ENCODE measurements at regions not wholly inside any gene's neighbourhood (a gene's known extent, or its start where the extent isn't known, plus 50 kb on each side); places are given as distances from the start of the nearest gene placed in this dataset.
"Not testable (repeated sequence)": the region's sequence is repeated elsewhere in the genome, so short reads cannot be mapped to it uniquely, and the experiment has no call there.

- no peak for DNase-seq (ENCODE audit: low read depth)
Observed at GRCh38 chr1:185400052-185400451, 83.0 kb upstream of the IVNS1ABP start.

DNA sequence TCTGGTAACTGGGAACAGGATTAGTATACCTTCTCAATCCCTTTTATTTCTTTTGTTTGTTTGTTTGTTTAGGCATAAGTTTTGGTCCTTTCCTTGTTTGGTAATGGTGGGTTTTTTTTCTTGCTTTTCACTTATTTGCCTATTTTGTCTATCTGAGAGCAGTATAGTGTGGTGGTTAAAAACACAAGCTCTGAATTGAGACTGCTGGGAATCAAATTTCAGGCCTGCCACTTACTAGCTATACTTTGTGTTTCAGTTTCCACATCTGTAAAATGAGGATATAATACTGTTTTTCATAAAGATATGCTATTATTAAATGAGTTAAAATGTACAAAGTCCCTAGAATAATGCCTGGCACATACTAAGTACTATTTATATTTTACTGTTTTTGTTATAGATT, 81.6 kb upstream of the IVNS1ABP start:
- DNase-seq (ENCODE audit: low read depth), result no peak

GRCh38 chr1:185398022-185398421, 81.0 kb upstream of the IVNS1ABP start:
- DNase-seq (ENCODE audit: low read depth), result no peak

DNA sequence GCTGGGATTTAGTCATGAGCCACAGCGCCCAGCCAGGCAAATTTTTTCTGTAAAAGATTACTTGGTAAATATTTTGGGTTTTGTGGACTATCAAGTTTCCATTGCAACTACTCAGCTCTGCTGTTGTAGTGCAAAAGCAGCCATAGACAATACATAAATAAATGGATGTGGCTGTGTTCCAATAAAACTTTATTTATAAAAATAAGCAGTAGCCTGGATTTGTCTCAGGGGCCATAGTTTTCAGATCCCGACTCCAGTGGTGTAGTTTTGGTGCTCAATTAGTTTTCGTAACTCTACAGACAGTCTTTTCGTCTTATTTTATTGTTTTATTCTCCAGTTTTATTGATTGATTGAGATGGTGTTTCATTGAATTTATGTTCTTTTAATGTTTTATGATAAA, 80.1 kb upstream of the IVNS1ABP start:
- no peak for DNase-seq (ENCODE audit: low read depth)

GRCh38 chr1:185396126-185396525, 79.1 kb upstream of the IVNS1ABP start:
- DNase-seq (ENCODE audit: low read depth), result no peak

- no peak for DNase-seq (ENCODE audit: low read depth)
Observed at GRCh38 chr1:185393815-185394214, 76.8 kb upstream of the IVNS1ABP start.

- DNase-seq (ENCODE audit: low read depth), result no peak
Observed at GRCh38 chr1:185393205-185393604, 76.2 kb upstream of the IVNS1ABP start.

DNA sequence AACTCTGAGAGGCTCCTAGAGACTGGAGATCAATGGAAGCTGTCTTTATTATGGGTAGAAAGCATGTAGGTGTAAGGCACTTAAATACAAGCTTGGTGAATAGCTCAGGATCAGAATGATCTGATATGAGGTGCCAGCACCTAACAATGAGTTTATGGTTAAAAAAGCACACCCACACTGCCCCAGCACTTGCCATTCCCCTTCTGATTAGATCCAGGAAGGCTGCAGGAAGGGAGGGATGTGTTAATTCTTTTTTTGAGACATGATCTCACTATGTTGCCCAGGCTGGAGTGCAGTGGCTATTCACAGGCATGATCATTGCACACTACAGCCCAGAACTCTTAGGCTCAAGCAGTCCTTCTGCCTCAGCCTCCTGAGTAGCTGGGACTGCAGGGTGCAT, 71.8 kb upstream of the IVNS1ABP start:
- no peak for DNase-seq (ENCODE audit: low read depth)

DNA sequence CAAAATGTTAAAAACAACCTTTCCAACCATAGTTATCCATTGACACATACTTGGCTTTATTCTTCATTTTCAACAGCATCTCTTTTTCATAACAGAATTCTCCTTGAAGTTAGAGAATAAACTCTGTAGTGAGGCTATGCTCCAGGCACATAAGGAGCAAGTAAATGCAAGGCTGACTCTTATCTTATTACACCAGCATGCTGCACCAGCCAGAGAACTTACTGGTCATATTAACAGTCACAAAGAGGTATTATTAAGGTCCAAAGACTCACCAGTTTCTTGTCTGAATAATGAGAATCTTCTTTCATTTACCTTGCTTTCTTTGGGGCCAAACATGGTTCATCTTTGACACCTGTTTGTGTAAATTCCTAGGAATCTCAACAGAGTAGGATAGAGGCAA, 71.3 kb upstream of the IVNS1ABP start:
- no peak for DNase-seq (ENCODE audit: low read depth)

DNA sequence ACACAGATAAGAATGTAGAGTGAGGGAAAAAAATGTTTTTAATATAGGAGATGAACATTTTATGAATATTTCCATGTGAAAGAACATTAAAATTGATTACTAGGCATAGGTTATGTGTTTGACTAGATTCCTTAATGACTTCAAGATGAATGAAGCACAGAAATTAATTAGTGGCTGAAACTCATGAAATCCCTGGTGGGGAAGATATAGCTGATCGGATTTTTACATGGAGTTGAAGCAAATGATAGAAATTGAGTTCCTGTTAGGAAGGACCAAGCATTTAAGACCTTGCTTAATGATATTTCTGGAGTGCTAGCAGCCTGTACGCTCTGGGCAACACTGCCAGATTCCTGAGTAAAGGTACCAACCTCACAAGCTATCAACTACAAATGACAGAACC, 68.9 kb upstream of the IVNS1ABP start:
- no peak for DNase-seq (ENCODE audit: low read depth)

GRCh38 chr1:185383805-185384204, 66.8 kb upstream of the IVNS1ABP start:
- DNase-seq (ENCODE audit: low read depth), result not testable (repeated sequence)

DNA sequence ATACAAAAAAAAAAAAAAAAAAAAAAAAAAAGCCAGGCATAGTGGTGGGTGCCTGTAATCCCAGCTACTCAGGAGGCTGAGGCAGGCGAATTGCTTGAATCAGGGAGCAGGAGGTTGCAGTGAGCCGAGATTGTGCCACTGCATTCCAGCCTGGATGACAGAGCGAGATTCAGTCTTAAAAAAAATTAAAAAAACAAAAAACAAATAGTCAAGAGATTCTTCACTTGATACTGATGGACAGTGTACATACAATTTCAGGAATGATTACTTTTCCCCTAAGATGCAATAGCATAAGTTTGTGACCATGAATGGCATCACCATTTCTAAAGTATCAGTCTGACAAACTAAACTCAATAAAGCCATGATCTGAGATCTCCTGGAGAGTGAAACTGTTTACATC, 60.8 kb upstream of the IVNS1ABP start:
- DNase-seq (ENCODE audit: low read depth), result no peak

GRCh38 chr1:185376840-185377635, 60.0 kb upstream of the IVNS1ABP start:
- no peak for DNase-seq (ENCODE audit: low read depth)

GRCh38 chr1:185376288-185376687, 59.2 kb upstream of the IVNS1ABP start:
- DNase-seq (ENCODE audit: low read depth), result no peak

GRCh38 chr1:185375583-185375982, 58.5 kb upstream of the IVNS1ABP start:
- no peak for DNase-seq (ENCODE audit: low read depth)

GRCh38 chr1:185373813-185374529, 56.9 kb upstream of the IVNS1ABP start:
- DNase-seq (ENCODE audit: low read depth), result no peak

DNA sequence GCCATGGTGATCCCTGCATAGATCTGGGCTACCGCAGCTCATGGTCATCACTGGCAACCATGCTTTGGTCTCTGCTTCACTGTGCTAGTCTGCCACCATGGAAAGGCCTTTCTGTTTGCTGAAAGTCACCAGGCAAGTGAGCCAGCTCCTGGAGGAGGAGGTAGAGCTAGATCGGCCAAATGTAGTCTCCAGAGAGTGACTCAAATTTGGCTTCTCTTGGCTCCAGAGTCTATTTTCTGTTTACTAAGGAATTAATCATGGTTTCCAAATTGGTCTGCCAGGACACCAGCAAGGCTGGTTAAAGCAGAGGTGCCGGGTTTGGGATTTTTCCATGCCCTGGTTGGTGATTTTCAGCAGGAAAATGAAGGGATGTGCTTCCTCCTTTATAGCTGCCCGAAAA, 52.7 kb upstream of the IVNS1ABP start:
- no peak for DNase-seq (ENCODE audit: low read depth)

GRCh38 chr1:185368913-185369491, 52.0 kb upstream of the IVNS1ABP start:
- no peak for DNase-seq (ENCODE audit: low read depth)

DNA sequence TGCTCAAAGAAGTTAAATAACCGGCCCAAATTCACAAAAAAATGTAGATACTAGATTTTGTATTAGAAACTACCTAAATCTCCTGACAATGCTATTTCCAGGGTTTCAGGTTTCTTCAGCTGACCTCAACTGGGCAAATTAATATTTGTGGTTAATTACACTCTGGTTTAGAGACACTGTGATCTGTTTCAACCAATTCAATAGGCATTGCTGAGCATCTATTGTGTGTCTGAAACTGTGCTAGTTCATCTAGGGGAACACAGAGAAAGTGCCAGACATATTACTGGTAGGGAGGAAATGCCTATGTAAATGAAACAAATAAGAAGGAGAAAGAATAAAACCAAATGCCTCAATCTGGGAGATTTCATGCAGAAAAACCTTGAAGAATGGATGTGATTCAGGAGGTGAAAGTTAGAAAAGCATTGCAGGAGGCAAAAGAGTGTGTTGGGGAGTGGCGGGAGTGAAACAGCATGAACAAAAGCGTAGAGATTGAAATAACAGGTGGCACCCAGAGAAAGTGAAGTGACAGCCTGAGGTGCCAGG, 51.3 kb upstream of the IVNS1ABP start:
- no peak for DNase-seq (ENCODE audit: low read depth)

DNA sequence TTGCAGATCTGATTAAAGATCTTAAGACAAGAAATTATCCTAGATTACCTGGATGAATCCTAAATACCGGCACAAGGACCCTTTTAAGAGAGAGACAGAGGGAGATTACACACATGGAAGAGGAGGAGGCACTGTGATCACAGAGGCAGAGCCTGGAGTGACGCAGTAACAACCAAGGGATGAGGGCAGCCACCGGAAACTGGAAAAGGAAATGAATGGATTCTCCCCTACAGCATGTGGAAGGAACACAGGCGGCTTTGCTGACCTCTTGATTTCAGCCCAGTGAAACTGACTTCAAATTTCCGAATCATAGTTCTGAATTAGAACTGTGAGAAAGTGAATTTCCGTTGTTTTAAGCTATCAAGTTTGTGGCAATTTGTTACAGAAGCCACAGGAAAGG, 50.2 kb upstream of the IVNS1ABP start:
- no peak for DNase-seq (ENCODE audit: low read depth)
